ENCODE measurements at regions not wholly inside any gene's neighbourhood (a gene's known extent, or its start where the extent isn't known, plus 50 kb on each side); places are given as distances from the start of the nearest gene placed in this dataset.

DNA sequence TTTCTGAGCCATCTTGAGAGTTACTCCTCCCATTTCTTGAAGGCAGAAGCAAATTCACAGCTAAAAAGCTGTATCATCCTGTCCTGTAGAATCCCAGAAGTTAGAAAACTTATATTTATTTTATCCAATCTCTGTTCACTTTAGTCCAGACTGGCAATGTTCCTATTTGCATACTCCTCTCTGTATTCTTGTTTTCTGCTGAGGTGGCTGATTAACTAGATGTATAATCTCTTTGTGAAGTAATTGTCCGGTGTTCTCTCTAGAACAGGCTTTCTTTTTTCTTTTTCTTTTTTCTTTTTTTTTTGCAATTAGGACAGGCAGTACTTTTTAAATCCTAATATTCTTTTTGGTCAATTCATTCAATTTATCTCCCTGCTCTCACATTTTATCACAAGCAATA, 411.0 kb downstream of the KCNJ3 start:
- Mint-ChIP-seq H3K36me3 (no peaks in the 10 kb centered on the region), H3K27ac (no peak overlapping the region), H3K4me1 (no peaks in the 10 kb centered on the region), H3K4me3 (no peak overlapping the region), H3K9me3 (peaks cover 0 to 14% (median 2%) of the 10 kb centered on the region in 7 donors), H3K27me3 (no peaks in the 10 kb centered on the region)
- DNase-seq (no peak), ATAC-seq (ENCODE audit: low read depth in 2 of 2) (no peak)
- Histone ChIP-seq H3K4me1 (ENCODE audit: control insufficient read depth, insufficient read depth, low read length, poor library complexity, severe bottlenecking) (no peaks in the 10 kb centered on the region), H3K27ac (ENCODE audit: insufficient read depth, low read length, poor library complexity, severe bottlenecking) (no peak overlapping the region), H3K4me3 (ENCODE audit: low read depth, low read length) (no peak overlapping the region), H3K36me3 (ENCODE audit: control insufficient read depth, insufficient read depth, low read length) (no peaks in the 10 kb centered on the region), H3K27me3 (ENCODE audit: control insufficient read depth, insufficient read depth, low read length) (no peaks in the 10 kb centered on the region), H3K9me3 (ENCODE audit: control insufficient read depth in 2 of 2, low read length in 2 of 2) (no peaks in the 10 kb centered on the region)

DNA sequence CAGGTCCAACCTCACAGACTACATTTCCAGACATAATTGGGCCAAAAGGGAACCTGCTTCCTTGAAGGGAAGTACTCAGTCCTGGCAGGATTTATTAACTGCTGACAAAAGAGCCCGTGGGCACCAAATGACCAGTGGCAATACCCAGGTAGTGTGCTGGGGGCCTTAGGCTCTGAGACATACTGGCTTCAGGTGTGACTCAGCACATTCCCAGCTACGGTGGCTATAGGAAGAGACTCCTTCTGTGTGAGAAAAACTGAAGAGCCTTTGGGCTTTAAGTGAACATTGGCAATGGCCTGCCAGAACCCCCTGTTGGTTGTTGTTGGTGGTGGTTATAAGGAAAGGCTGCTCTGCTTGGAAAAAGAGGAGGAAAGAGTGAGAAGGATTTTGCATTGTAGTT, 401.8 kb downstream of the KCNJ3 start:
- Mint-ChIP-seq H3K36me3 (no peaks in the 10 kb centered on the region), H3K4me1 (no peaks in the 10 kb centered on the region), H3K27me3 (no peaks in the 10 kb centered on the region), H3K9me3 (peaks cover 0 to 15% (median 6%) of the 10 kb centered on the region in 7 donors), H3K27ac (no peak overlapping the region), H3K4me3 (no peak overlapping the region)
- no peaks in the 10 kb centered on the region for H3K36me3 ChIP-seq (ENCODE audit: control insufficient read depth, insufficient read depth, low read length)
- no peak overlapping the region for H3K4me3 ChIP-seq (ENCODE audit: low read depth, low read length)
- DNase-seq (no peak), ATAC-seq (ENCODE audit: low read depth in 2 of 2) (no peak)
- peaks cover 0 to 3% of the 10 kb centered on the region in 2 experiments for H3K9me3 ChIP-seq (ENCODE audit: control insufficient read depth in 2 of 2, low read length in 2 of 2)
- H3K27ac ChIP-seq (ENCODE audit: insufficient read depth, low read length, poor library complexity, severe bottlenecking), result no peak overlapping the region
- no peaks in the 10 kb centered on the region for H3K27me3 ChIP-seq (ENCODE audit: control insufficient read depth, insufficient read depth, low read length)
- H3K4me1 ChIP-seq (ENCODE audit: control insufficient read depth, insufficient read depth, low read length, poor library complexity, severe bottlenecking), result no peaks in the 10 kb centered on the region

- ATAC-seq (ENCODE audit: low read depth in 2 of 2), result no peak
- H3K4me3 Mint-ChIP-seq, result no peak overlapping the region
These were observed 401.3 kb downstream of the KCNJ3 start for GRCh38 chr2:155099784-155100183.

GRCh38 chr2:155095613-155096012, 397.1 kb downstream of the KCNJ3 start:
- DNase-seq (no peak), ATAC-seq (ENCODE audit: low read depth in 2 of 2) (no peak)
- Mint-ChIP-seq H3K4me3 (no peak overlapping the region), H3K4me1 (no peaks in the 10 kb centered on the region), H3K9me3 (peaks cover 2 to 16% (median 6%) of the 10 kb centered on the region in 7 donors), H3K27me3 (no peaks in the 10 kb centered on the region), H3K27ac (no peak overlapping the region), H3K36me3 (no peaks in the 10 kb centered on the region)
- H3K27me3 ChIP-seq (ENCODE audit: control insufficient read depth, insufficient read depth, low read length), result no peaks in the 10 kb centered on the region
- H3K27ac ChIP-seq (ENCODE audit: insufficient read depth, low read length, poor library complexity, severe bottlenecking), result no peak overlapping the region
- no peak overlapping the region for H3K4me3 ChIP-seq (ENCODE audit: low read depth, low read length)
- no peaks in the 10 kb centered on the region for H3K4me1 ChIP-seq (ENCODE audit: control insufficient read depth, insufficient read depth, low read length, poor library complexity, severe bottlenecking)
- H3K36me3 ChIP-seq (ENCODE audit: control insufficient read depth, insufficient read depth, low read length), result no peaks in the 10 kb centered on the region
- no peaks in the 10 kb centered on the region for H3K9me3 ChIP-seq (ENCODE audit: control insufficient read depth in 2 of 2, low read length in 2 of 2)

More at GRCh38 chr2:155099784-155100183, 401.3 kb downstream of the KCNJ3 start:
- no peaks in the 10 kb centered on the region for H3K4me1 Mint-ChIP-seq
- no peak overlapping the region for H3K4me3 ChIP-seq (ENCODE audit: low read depth, low read length)
- no peak overlapping the region for H3K27ac Mint-ChIP-seq
- H3K9me3 Mint-ChIP-seq, result peaks cover 0 to 15% (median 6%) of the 10 kb centered on the region in 7 donors
- no peaks in the 10 kb centered on the region for H3K4me1 ChIP-seq (ENCODE audit: control insufficient read depth, insufficient read depth, low read length, poor library complexity, severe bottlenecking)
- peaks cover 0 to 3% of the 10 kb centered on the region in 2 experiments for H3K9me3 ChIP-seq (ENCODE audit: control insufficient read depth in 2 of 2, low read length in 2 of 2)
- H3K27me3 ChIP-seq (ENCODE audit: control insufficient read depth, insufficient read depth, low read length), result no peaks in the 10 kb centered on the region
- DNase-seq, result no peak
- H3K36me3 Mint-ChIP-seq, result no peaks in the 10 kb centered on the region
- no peak overlapping the region for H3K27ac ChIP-seq (ENCODE audit: insufficient read depth, low read length, poor library complexity, severe bottlenecking)
- H3K36me3 ChIP-seq (ENCODE audit: control insufficient read depth, insufficient read depth, low read length), result no peaks in the 10 kb centered on the region
- H3K27me3 Mint-ChIP-seq, result no peaks in the 10 kb centered on the region

DNA sequence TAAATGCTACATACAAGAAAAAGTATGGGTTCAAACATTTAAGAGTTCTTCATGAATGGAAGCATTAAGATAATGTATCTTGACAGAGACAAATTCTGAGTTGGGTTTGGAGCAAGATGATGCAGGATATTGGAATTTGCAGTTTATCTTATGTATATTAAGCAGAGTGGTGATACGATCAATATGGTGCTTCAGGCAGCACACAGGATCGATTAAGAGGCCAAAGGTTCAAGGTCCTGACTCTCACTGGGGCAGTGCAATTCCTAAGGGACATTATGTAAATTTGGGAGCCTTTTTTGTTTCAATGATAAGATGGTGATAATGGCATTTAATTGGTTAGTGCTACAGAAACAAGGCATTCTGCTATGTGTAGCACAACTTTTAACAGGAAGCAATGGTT, 381.9 kb downstream of the KCNJ3 start:
- Histone ChIP-seq H3K4me1 (ENCODE audit: control insufficient read depth, insufficient read depth, low read length, poor library complexity, severe bottlenecking) (no peaks in the 10 kb centered on the region), H3K27ac (ENCODE audit: insufficient read depth, low read length, poor library complexity, severe bottlenecking) (no peak overlapping the region), H3K4me3 (ENCODE audit: low read depth, low read length) (no peak overlapping the region), H3K36me3 (ENCODE audit: control insufficient read depth, insufficient read depth, low read length) (no peaks in the 10 kb centered on the region), H3K9me3 (ENCODE audit: control insufficient read depth in 2 of 2, low read length in 2 of 2) (no peaks in the 10 kb centered on the region), H3K27me3 (ENCODE audit: control insufficient read depth, insufficient read depth, low read length) (no peaks in the 10 kb centered on the region)
- Mint-ChIP-seq H3K27ac (no peak overlapping the region), H3K9me3 (peaks cover 0 to 7% (median 2%) of the 10 kb centered on the region in 7 donors), H3K4me1 (no peaks in the 10 kb centered on the region), H3K36me3 (no peaks in the 10 kb centered on the region), H3K27me3 (no peaks in the 10 kb centered on the region), H3K4me3 (no peak overlapping the region)
- no peak for DNase-seq
- no peak for ATAC-seq (ENCODE audit: low read depth in 2 of 2)

GRCh38 chr2:155070489-155070888, 372.0 kb downstream of the KCNJ3 start:
- Mint-ChIP-seq H3K9me3 (peaks cover 0 to 12% (median 7%) of the 10 kb centered on the region in 7 donors), H3K4me1 (no peaks in the 10 kb centered on the region), H3K27me3 (no peaks in the 10 kb centered on the region), H3K36me3 (no peaks in the 10 kb centered on the region), H3K27ac (no peak overlapping the region), H3K4me3 (no peak overlapping the region)
- Histone ChIP-seq H3K27ac (ENCODE audit: insufficient read depth, low read length, poor library complexity, severe bottlenecking) (no peak overlapping the region), H3K36me3 (ENCODE audit: control insufficient read depth, insufficient read depth, low read length) (no peaks in the 10 kb centered on the region), H3K9me3 (ENCODE audit: control insufficient read depth in 2 of 2, low read length in 2 of 2) (peaks cover 2 to 11% of the 10 kb centered on the region in 2 experiments), H3K4me1 (ENCODE audit: control insufficient read depth, insufficient read depth, low read length, poor library complexity, severe bottlenecking) (no peaks in the 10 kb centered on the region), H3K27me3 (ENCODE audit: control insufficient read depth, insufficient read depth, low read length) (no peaks in the 10 kb centered on the region), H3K4me3 (ENCODE audit: low read depth, low read length) (no peak overlapping the region)
- ATAC-seq (ENCODE audit: low read depth in 2 of 2) (no peak), DNase-seq (no peak)

DNA sequence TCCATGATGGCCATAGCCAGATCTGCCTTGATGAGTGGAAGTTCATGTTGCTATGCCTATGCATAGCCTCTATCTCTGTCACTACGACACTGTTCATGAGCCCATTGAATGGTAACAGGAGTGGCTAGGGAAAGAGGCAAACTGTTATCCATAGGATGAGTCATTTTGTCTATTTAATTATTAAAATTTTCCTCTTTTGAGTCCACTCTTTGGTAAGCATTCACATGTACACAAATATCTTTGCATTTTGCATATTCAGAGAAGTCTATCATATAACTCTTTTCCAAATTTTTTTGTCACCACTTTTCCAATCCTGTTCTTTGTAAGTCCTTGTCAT, 364.4 kb downstream of the KCNJ3 start:
- no peak for ATAC-seq (ENCODE audit: low read depth in 2 of 2)
- Mint-ChIP-seq H3K4me1 (no peaks in the 10 kb centered on the region), H3K4me3 (no peak overlapping the region), H3K36me3 (no peaks in the 10 kb centered on the region), H3K27ac (no peak overlapping the region), H3K9me3 (peaks cover 0 to 32% (median 9%) of the 10 kb centered on the region in 7 donors), H3K27me3 (no peaks in the 10 kb centered on the region)
- Histone ChIP-seq H3K4me1 (ENCODE audit: control insufficient read depth, insufficient read depth, low read length, poor library complexity, severe bottlenecking) (no peaks in the 10 kb centered on the region), H3K9me3 (ENCODE audit: control insufficient read depth in 2 of 2, low read length in 2 of 2) (no peaks in the 10 kb centered on the region), H3K27ac (ENCODE audit: insufficient read depth, low read length, poor library complexity, severe bottlenecking) (no peak overlapping the region), H3K27me3 (ENCODE audit: control insufficient read depth, insufficient read depth, low read length) (no peaks in the 10 kb centered on the region), H3K36me3 (ENCODE audit: control insufficient read depth, insufficient read depth, low read length) (no peaks in the 10 kb centered on the region), H3K4me3 (ENCODE audit: low read depth, low read length) (no peak overlapping the region)
- DNase-seq, result no peak

GRCh38 chr2:155062250-155062921, 363.9 kb downstream of the KCNJ3 start:
- Mint-ChIP-seq H3K4me3 (no peak overlapping the region), H3K27ac (no peak overlapping the region), H3K27me3 (no peaks in the 10 kb centered on the region), H3K36me3 (no peaks in the 10 kb centered on the region), H3K9me3 (peaks cover 0 to 32% (median 9%) of the 10 kb centered on the region in 7 donors), H3K4me1 (no peaks in the 10 kb centered on the region)
- DNase-seq, result no peak
- no peaks in the 10 kb centered on the region for H3K36me3 ChIP-seq (ENCODE audit: control insufficient read depth, insufficient read depth, low read length)
- H3K9me3 ChIP-seq (ENCODE audit: control insufficient read depth in 2 of 2, low read length in 2 of 2), result no peaks in the 10 kb centered on the region
- H3K27me3 ChIP-seq (ENCODE audit: control insufficient read depth, insufficient read depth, low read length), result no peaks in the 10 kb centered on the region
- H3K27ac ChIP-seq (ENCODE audit: insufficient read depth, low read length, poor library complexity, severe bottlenecking), result no peak overlapping the region
- no peaks in the 10 kb centered on the region for H3K4me1 ChIP-seq (ENCODE audit: control insufficient read depth, insufficient read depth, low read length, poor library complexity, severe bottlenecking)
- ATAC-seq (ENCODE audit: low read depth in 2 of 2), result no peak
- no peak overlapping the region for H3K4me3 ChIP-seq (ENCODE audit: low read depth, low read length)

Measured in CD4-positive, CD25-positive, alpha-beta regulatory T cell (primary cell).